SK-N-SH (cell line): ENCODE measurements at regions not wholly inside any gene's neighbourhood (a gene's known extent, or its start where the extent isn't known, plus 50 kb on each side); places are given as distances from the start of the nearest gene placed in this dataset.

Experiments
- EP300 ChIP-seq, 2 experiments: IDR thresholded peaks; 2 replicates each; pipeline versions ENCODE4 v1.4.0 to v1.6.1; 2012; ENCODE audit warnings: borderline replicate concordance in 1 of 2, low read depth in 1 of 2, low read length in 1 of 2
- EZH2phosphoT487 ChIP-seq: fragments of 200-600 bp; sonication (generic); IDR thresholded peaks from 2 replicates; pipeline ENCODE4 v1.6.1; 2017; ENCODE audit warnings: low read depth, mixed run types, mild to moderate bottlenecking, antibody characterized with exemption, moderate library complexity, borderline replicate concordance
- GATA2 ChIP-seq: sonication (generic); formaldehyde crosslinking; IDR thresholded peaks from 2 replicates; pipeline ENCODE4 v1.5.0; 2020; ENCODE audit warnings: mild to moderate bottlenecking, missing genetic modification reagents
- JUND ChIP-seq: IDR thresholded peaks from 2 replicates; pipeline ENCODE4 v1.4.0; 2012
- RAD21 ChIP-seq: IDR thresholded peaks from 2 replicates; pipeline ENCODE4 v1.6.1; 2012; ENCODE audit warnings: mild to moderate bottlenecking, low read length
- RFX5 ChIP-seq: IDR thresholded peaks from 2 replicates; pipeline ENCODE4 v1.6.1; 2012; ENCODE audit warnings: mild to moderate bottlenecking, improper control_type of control experiment, low read length
- SIN3A ChIP-seq: IDR thresholded peaks from 2 replicates; pipeline ENCODE4 v1.6.1; 2012; ENCODE audit warnings: low read depth, mild to moderate bottlenecking, low read length, moderate library complexity, borderline replicate concordance
- TCF12 ChIP-seq: IDR thresholded peaks from 2 replicates; pipeline ENCODE4 v1.4.0; 2012
- TF ChIP-seq, protein P1 (sequence below): fragments of 200-600 bp; sonication (generic); IDR thresholded peaks from 2 replicates; pipeline ENCODE4 v1.6.1; 2017; ENCODE audit warnings: antibody characterized with exemption, mild to moderate bottlenecking, moderate library complexity
- TF ChIP-seq, protein P2 (sequence below): IDR thresholded peaks from 2 replicates; pipeline ENCODE4 v1.6.1; 2012; ENCODE audit warnings: mild to moderate bottlenecking, low read depth, low read length, moderate library complexity
- TF ChIP-seq, protein P3 (sequence below): fragments of 150-350 bp; IDR thresholded peaks from 2 replicates; pipeline ENCODE4 v1.6.1; 2017; ENCODE audit warnings: antibody characterized with exemption, low read length, low read depth, borderline replicate concordance

DNA sequence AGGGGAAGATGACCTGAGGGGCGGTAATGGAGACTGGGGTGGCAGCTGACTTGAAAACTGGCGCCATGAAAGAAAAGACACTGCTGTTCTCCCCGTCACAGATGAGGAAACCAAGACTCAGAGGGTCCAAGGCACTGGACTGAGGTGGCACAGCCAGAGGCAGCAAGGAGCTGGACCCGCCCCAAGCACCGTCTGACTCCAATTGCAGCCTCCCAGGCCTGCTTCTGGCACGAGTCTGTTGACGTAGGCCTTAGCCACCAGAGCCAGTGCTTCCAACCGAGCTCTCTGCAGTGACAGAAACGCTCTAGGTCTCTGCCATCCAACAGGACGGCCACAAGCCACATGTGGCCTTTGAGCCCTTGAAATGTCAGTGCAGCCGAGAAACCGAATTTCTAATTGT is 193.2 kb downstream of the OLFM1 start:
- TF ChIP-seq, protein P1, sequence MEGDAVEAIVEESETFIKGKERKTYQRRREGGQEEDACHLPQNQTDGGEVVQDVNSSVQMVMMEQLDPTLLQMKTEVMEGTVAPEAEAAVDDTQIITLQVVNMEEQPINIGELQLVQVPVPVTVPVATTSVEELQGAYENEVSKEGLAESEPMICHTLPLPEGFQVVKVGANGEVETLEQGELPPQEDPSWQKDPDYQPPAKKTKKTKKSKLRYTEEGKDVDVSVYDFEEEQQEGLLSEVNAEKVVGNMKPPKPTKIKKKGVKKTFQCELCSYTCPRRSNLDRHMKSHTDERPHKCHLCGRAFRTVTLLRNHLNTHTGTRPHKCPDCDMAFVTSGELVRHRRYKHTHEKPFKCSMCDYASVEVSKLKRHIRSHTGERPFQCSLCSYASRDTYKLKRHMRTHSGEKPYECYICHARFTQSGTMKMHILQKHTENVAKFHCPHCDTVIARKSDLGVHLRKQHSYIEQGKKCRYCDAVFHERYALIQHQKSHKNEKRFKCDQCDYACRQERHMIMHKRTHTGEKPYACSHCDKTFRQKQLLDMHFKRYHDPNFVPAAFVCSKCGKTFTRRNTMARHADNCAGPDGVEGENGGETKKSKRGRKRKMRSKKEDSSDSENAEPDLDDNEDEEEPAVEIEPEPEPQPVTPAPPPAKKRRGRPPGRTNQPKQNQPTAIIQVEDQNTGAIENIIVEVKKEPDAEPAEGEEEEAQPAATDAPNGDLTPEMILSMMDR: no peak
- no peak for TF ChIP-seq TCF12
- TF ChIP-seq EP300 (IDR thresholded peaks at IDR 0.05; ENCODE audit: borderline replicate concordance in 1 of 2, low read depth in 1 of 2, low read length in 1 of 2): no peak
- no peak for TF ChIP-seq RAD21
- TF ChIP-seq GATA2 (CRISPR knock-in tag): no peak
- no peak for TF ChIP-seq SIN3A
- no peak for TF ChIP-seq EZH2phosphoT487
- TF ChIP-seq, protein P2, sequence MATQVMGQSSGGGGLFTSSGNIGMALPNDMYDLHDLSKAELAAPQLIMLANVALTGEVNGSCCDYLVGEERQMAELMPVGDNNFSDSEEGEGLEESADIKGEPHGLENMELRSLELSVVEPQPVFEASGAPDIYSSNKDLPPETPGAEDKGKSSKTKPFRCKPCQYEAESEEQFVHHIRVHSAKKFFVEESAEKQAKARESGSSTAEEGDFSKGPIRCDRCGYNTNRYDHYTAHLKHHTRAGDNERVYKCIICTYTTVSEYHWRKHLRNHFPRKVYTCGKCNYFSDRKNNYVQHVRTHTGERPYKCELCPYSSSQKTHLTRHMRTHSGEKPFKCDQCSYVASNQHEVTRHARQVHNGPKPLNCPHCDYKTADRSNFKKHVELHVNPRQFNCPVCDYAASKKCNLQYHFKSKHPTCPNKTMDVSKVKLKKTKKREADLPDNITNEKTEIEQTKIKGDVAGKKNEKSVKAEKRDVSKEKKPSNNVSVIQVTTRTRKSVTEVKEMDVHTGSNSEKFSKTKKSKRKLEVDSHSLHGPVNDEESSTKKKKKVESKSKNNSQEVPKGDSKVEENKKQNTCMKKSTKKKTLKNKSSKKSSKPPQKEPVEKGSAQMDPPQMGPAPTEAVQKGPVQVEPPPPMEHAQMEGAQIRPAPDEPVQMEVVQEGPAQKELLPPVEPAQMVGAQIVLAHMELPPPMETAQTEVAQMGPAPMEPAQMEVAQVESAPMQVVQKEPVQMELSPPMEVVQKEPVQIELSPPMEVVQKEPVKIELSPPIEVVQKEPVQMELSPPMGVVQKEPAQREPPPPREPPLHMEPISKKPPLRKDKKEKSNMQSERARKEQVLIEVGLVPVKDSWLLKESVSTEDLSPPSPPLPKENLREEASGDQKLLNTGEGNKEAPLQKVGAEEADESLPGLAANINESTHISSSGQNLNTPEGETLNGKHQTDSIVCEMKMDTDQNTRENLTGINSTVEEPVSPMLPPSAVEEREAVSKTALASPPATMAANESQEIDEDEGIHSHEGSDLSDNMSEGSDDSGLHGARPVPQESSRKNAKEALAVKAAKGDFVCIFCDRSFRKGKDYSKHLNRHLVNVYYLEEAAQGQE: no peak
- TF ChIP-seq JUND: no peak
- TF ChIP-seq, protein P3, sequence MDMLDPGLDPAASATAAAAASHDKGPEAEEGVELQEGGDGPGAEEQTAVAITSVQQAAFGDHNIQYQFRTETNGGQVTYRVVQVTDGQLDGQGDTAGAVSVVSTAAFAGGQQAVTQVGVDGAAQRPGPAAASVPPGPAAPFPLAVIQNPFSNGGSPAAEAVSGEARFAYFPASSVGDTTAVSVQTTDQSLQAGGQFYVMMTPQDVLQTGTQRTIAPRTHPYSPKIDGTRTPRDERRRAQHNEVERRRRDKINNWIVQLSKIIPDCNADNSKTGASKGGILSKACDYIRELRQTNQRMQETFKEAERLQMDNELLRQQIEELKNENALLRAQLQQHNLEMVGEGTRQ: no peak
- TF ChIP-seq RFX5: no peak
